ENCODE measurements at regions not wholly inside any gene's neighbourhood (a gene's known extent, or its start where the extent isn't known, plus 50 kb on each side); places are given as distances from the start of the nearest gene placed in this dataset.

GRCh38 chr20:55258559-55258958 lies 746.8 kb downstream of the CBLN4 start:
- no peak for DNase-seq (ENCODE audit: insufficient read length, low spot score)
- TF ChIP-seq CTCF (IDR thresholded peaks at IDR 0.05; ENCODE audit: insufficient read depth, missing control alignments), result no peak
- no peak for FAIRE-seq

GRCh38 chr20:55255016-55255415 lies 750.3 kb downstream of the CBLN4 start:
- TF ChIP-seq CTCF (IDR thresholded peaks at IDR 0.05; ENCODE audit: insufficient read depth, missing control alignments), result no peak
- no peak for DNase-seq (ENCODE audit: insufficient read length, low spot score)
- no peak for FAIRE-seq

GRCh38 chr20:55253781-55254180 lies 751.5 kb downstream of the CBLN4 start:
- TF ChIP-seq CTCF (IDR thresholded peaks at IDR 0.05; ENCODE audit: insufficient read depth, missing control alignments), result no peak
- FAIRE-seq, result no peak

GRCh38 chr20:55252521-55252920 lies 752.8 kb downstream of the CBLN4 start:
- FAIRE-seq (no peak), DNase-seq (ENCODE audit: insufficient read length, low spot score) (no peak)
- TF ChIP-seq CTCF (IDR thresholded peaks at IDR 0.05; ENCODE audit: insufficient read depth, missing control alignments), result no peak

More at GRCh38 chr20:55253781-55254180, 751.5 kb downstream of the CBLN4 start:
- no peak for DNase-seq (ENCODE audit: insufficient read length, low spot score)

GRCh38 chr20:55251170-55251569 lies 754.1 kb downstream of the CBLN4 start:
- FAIRE-seq (no peak), DNase-seq (ENCODE audit: insufficient read length, low spot score) (no peak)
- no peak for TF ChIP-seq CTCF (IDR thresholded peaks at IDR 0.05; ENCODE audit: insufficient read depth, missing control alignments)

- no peak for FAIRE-seq
- no peak for DNase-seq (ENCODE audit: insufficient read length, low spot score)
- TF ChIP-seq CTCF (IDR thresholded peaks at IDR 0.05; ENCODE audit: insufficient read depth, missing control alignments), result no peak
Observed at GRCh38 chr20:55242853-55243252, 762.5 kb downstream of the CBLN4 start.

- FAIRE-seq (no peak), DNase-seq (ENCODE audit: insufficient read length, low spot score) (no peak)
- TF ChIP-seq CTCF (IDR thresholded peaks at IDR 0.05; ENCODE audit: insufficient read depth, missing control alignments), result no peak
Observed at GRCh38 chr20:55239269-55239668, 763.9 kb downstream of the DOK5 start.

Data from D721Med (cell line).